ENCODE measurements at regions not wholly inside any gene's neighbourhood (a gene's known extent, or its start where the extent isn't known, plus 50 kb on each side); places are given as distances from the start of the nearest gene placed in this dataset.
"Not testable (repeated sequence)": the region's sequence is repeated elsewhere in the genome, so short reads cannot be mapped to it uniquely, and the experiment has no call there.

DNA sequence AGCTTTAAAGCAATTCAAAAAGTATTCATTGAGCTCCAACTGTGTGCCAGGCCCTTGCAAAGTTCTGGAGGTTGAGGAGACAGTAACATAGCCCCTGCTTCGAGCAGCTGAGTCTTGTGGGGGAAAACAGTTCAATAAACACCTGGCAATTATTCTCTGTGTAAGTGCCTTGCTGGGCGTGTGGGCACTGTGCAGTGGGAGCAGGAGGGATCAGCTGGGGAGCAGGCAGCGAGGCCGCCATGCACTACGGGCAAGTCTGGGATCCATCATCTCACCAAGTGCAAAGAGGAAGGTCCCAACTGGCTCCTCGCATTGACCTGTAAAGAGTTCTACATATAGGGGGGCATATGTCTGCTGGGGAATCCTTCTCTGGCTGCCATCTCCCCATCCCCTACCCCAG is 342.2 kb upstream of the HS6ST1 start:
- Histone ChIP-seq H3K4me1 (ENCODE audit: insufficient read depth, low read length) (peaks cover 4% of the 10 kb centered on the region; the same call in 1 of the 2 replicates), H3K27me3 (ENCODE audit: insufficient read depth, low read length) (no peaks in the 10 kb centered on the region), H3K9ac (ENCODE audit: low read depth, low read length) (no peak overlapping the region), H3K9me3 (ENCODE audit: insufficient read depth, low read depth, low read length) (no peaks in the 10 kb centered on the region), H3K27ac (ENCODE audit: low read depth, low read length) (no peak overlapping the region), H3K36me3 (ENCODE audit: insufficient read depth, low read length) (no peaks in the 10 kb centered on the region), H3K4me3 (ENCODE audit: low read length) (no peak overlapping the region)
- WGBS = 92% methylated on average over 6 of the region's 6 CpGs

DNA sequence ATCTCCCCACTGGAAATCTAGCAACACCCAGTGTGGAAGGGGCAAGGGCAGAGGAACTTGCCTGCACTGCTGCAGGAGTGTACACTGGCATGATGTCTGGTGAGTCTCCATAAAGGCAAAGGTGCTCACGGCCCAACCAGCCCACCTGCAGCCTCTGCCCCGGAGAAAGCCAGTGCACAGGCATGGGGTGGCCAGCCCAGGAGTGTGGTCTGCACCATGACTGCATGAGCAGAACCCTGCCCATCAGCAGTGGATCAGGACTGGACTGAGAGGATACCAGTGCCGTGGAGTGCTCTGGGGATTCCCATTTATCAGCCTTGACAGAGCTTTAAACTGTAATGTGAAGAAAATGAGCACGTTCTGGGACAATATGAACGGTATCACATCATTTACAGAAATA is 342.6 kb upstream of the HS6ST1 start:
- Histone ChIP-seq H3K27ac (ENCODE audit: low read depth, low read length) (no peak overlapping the region), H3K9ac (ENCODE audit: low read depth, low read length) (no peak overlapping the region), H3K4me3 (ENCODE audit: low read length) (no peak overlapping the region), H3K4me1 (ENCODE audit: insufficient read depth, low read length) (peaks cover 4% of the 10 kb centered on the region; the same call in 1 of the 2 replicates), H3K9me3 (ENCODE audit: insufficient read depth, low read depth, low read length) (no peaks in the 10 kb centered on the region), H3K36me3 (ENCODE audit: insufficient read depth, low read length) (no peaks in the 10 kb centered on the region), H3K27me3 (ENCODE audit: insufficient read depth, low read length) (no peaks in the 10 kb centered on the region)
- WGBS = 89% methylated on average over 3 of the region's 5 CpGs

DNA sequence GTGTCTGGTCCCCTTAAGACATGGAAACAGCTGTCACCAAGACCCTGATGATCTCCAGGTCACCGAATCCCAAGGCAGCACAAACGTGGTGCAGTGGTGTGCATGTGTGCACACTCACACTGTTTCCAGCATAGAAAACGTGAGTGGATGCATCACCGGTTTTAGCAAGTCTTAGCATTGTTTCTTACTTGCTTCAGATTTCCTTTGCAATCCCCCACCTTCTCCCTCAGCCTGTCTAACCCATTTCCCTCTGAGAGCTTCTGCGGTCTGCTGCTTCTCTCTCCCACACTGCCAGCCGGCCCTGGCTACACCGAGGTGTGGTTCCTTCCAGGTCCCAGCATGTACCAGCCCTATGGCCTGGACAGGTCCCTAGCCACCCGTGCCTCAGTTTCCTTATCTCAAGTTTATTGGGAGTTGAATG is 343.4 kb upstream of the HS6ST1 start:
- Histone ChIP-seq H3K4me1 (ENCODE audit: insufficient read depth, low read length) (peaks cover 4% of the 10 kb centered on the region; the same call in 1 of the 2 replicates), H3K36me3 (ENCODE audit: insufficient read depth, low read length) (no peaks in the 10 kb centered on the region), H3K27me3 (ENCODE audit: insufficient read depth, low read length) (no peaks in the 10 kb centered on the region), H3K9me3 (ENCODE audit: insufficient read depth, low read depth, low read length) (no peaks in the 10 kb centered on the region), H3K4me3 (ENCODE audit: low read length) (no peak overlapping the region), H3K27ac (ENCODE audit: low read depth, low read length) (no peak overlapping the region), H3K9ac (ENCODE audit: low read depth, low read length) (no peak overlapping the region)
- 90% methylated on average over 8 of the region's 8 CpGs for WGBS

DNA sequence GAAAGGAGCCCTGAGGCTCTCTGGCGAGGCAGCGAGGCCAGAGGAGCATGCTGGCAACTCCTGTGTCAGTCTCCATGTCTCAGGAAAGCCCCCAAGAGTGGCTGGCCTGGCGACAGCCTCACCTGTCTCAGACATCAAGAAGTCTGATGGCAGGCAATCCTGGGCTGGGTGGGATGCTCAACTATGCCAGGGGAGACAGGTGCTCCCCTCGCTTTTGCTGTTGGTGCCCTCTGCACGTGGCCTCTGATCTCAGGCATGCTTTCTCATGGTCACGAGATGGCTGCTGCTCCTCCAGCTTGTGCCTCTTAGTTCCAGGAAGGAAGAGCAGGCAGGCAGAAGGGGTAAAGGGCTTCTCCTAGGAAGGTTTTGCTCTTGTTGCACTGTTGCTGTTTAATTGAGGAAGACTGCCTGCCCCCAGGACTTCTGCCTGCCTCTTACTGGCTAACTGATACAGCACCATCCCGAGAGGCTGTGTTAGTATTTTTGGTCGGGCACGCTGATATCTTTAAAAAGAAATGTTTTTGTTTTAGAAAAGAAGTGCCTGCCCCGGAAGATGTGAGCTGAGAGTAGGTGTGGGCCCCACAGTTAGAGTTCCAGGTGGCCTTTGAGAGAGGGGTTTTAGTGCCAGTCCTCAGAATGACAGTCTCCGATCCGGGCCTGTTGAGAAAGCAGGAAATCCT is 344.8 kb upstream of the HS6ST1 start:
- Histone ChIP-seq H3K9me3 (ENCODE audit: insufficient read depth, low read depth, low read length) (no peaks in the 10 kb centered on the region), H3K36me3 (ENCODE audit: insufficient read depth, low read length) (no peaks in the 10 kb centered on the region), H3K27ac (ENCODE audit: low read depth, low read length) (no peak overlapping the region), H3K4me3 (ENCODE audit: low read length) (no peak overlapping the region), H3K4me1 (ENCODE audit: insufficient read depth, low read length) (peaks cover 4% of the 10 kb centered on the region; the same call in 1 of the 2 replicates), H3K27me3 (ENCODE audit: insufficient read depth, low read length) (no peaks in the 10 kb centered on the region), H3K9ac (ENCODE audit: low read depth, low read length) (no peak overlapping the region)
- WGBS = 91% methylated on average over 12 of the region's 12 CpGs

DNA sequence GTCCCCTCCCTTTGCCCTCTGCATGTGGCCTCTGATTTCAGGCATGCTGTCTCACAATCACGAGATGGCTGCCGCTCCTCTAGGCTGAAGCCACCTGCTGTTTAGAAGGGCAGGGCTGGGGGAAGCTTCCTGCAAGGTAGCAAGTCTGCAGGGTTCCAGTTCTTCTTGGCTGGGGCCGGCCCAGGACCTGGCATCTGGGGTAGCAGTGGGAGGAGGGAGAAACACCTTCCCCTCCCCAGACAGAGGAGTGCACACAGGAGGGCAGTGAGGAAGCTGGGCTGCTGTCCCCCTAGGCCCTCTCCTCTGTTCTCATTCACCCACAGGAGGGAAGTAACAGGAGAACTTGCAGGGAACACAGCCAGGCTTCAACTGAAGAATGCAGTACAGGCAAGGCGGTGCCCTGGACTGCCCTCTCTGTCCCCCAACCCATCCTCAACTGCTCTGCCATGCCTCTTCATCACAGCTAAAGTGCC is 345.9 kb upstream of the HS6ST1 start:
- 30% methylated on average over 4 of the region's 4 CpGs for WGBS
- no peaks in the 10 kb centered on the region for H3K36me3 ChIP-seq (ENCODE audit: insufficient read depth, low read length)
- no peak overlapping the region for H3K4me3 ChIP-seq (ENCODE audit: low read length)
- H3K4me1 ChIP-seq (ENCODE audit: insufficient read depth, low read length) = peaks cover 4% of the 10 kb centered on the region; the same call in 1 of the 2 replicates
- no peaks in the 10 kb centered on the region for H3K27me3 ChIP-seq (ENCODE audit: insufficient read depth, low read length)
- no peak overlapping the region for H3K9ac ChIP-seq (ENCODE audit: low read depth, low read length)
- no peaks in the 10 kb centered on the region for H3K9me3 ChIP-seq (ENCODE audit: insufficient read depth, low read depth, low read length)
- H3K27ac ChIP-seq (ENCODE audit: low read depth, low read length) = peak overlapping the region; percentile 30; the same call in 1 of the 2 replicates

DNA sequence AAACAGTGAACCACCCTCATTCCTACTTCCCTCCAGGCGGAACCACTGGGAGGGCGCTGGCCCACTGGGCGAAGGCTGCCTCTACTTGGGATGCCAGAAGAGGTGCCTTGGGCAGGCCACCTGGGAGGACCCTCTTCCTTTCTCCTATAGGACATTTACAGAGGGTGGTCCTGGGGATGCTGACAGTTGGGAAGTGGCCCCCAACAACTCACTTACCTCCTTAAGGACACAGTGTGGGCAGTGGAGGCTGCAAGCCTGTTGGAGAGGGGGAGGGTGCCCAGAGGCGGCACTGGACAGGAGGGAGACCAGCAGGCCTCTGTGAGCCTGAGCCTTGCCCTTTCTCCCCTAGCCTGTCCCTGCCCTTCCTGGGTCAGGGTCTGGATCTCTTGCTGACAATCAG is 346.4 kb upstream of the HS6ST1 start:
- Histone ChIP-seq H3K36me3 (ENCODE audit: insufficient read depth, low read length) (no peaks in the 10 kb centered on the region), H3K4me3 (ENCODE audit: low read length) (no peak overlapping the region), H3K9ac (ENCODE audit: low read depth, low read length) (no peak overlapping the region), H3K27ac (ENCODE audit: low read depth, low read length) (no peak overlapping the region), H3K9me3 (ENCODE audit: insufficient read depth, low read depth, low read length) (no peaks in the 10 kb centered on the region), H3K27me3 (ENCODE audit: insufficient read depth, low read length) (no peaks in the 10 kb centered on the region), H3K4me1 (ENCODE audit: insufficient read depth, low read length) (peaks cover 4% of the 10 kb centered on the region; the same call in 1 of the 2 replicates)
- WGBS = 89% methylated on average over 4 of the region's 4 CpGs

DNA sequence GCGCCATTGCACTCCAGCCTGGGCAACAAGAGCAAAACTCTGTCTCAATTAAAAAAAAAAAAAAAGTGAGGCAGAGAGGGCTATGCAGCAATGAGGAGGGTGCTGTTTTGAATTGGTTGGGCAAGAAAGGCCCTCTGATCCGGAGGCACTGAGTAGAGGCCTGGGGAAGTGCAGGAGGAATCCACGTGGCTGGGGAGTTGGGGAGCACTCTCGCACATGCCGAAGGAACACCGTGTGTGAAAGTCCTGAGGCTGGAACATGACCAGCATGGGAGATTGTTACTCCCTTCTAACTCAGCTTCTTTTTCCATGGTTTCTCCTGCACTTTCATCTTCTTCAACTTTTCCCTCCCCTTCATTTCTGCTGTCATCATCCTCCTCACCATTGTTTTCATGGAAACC is 347.9 kb upstream of the HS6ST1 start:
- H3K9me3 ChIP-seq (ENCODE audit: insufficient read depth, low read depth, low read length) = no peaks in the 10 kb centered on the region
- 94% methylated on average over 6 of the region's 6 CpGs for WGBS

DNA sequence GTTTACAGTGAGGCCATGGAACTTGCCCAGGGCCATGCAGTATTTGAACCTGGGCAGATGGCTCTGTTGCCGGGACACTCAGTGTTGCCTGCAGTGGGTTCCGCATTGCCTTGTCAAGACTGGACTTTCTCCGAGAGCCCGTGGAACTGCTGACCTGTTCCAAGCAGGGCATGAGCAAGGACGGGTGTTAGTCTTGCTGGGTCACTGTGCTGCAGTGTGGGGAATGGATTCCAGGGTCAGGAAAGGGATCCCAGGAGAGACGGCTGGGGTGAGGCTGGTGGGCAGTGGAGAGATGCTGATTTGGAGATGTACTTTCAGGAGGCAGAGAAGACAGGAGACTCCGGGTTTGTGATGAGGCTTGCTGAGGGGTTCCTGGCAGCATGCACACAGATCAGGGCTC is 348.7 kb upstream of the HS6ST1 start:
- Histone ChIP-seq H3K4me3 (ENCODE audit: low read length) (no peak overlapping the region), H3K9ac (ENCODE audit: low read depth, low read length) (no peak overlapping the region), H3K36me3 (ENCODE audit: insufficient read depth, low read length) (no peaks in the 10 kb centered on the region), H3K27ac (ENCODE audit: low read depth, low read length) (no peak overlapping the region), H3K4me1 (ENCODE audit: insufficient read depth, low read length) (peaks cover 4% of the 10 kb centered on the region; the same call in 1 of the 2 replicates), H3K27me3 (ENCODE audit: insufficient read depth, low read length) (no peaks in the 10 kb centered on the region), H3K9me3 (ENCODE audit: insufficient read depth, low read depth, low read length) (no peaks in the 10 kb centered on the region)
- WGBS = 95% methylated on average over 7 of the region's 7 CpGs

More for the DNA sequence above, 347.9 kb upstream of the HS6ST1 start:
- Histone ChIP-seq H3K36me3 (ENCODE audit: insufficient read depth, low read length) (no peaks in the 10 kb centered on the region), H3K27ac (ENCODE audit: low read depth, low read length) (no peak overlapping the region), H3K27me3 (ENCODE audit: insufficient read depth, low read length) (no peaks in the 10 kb centered on the region), H3K4me3 (ENCODE audit: low read length) (no peak overlapping the region), H3K4me1 (ENCODE audit: insufficient read depth, low read length) (peaks cover 4% of the 10 kb centered on the region; the same call in 1 of the 2 replicates), H3K9ac (ENCODE audit: low read depth, low read length) (no peak overlapping the region)

DNA sequence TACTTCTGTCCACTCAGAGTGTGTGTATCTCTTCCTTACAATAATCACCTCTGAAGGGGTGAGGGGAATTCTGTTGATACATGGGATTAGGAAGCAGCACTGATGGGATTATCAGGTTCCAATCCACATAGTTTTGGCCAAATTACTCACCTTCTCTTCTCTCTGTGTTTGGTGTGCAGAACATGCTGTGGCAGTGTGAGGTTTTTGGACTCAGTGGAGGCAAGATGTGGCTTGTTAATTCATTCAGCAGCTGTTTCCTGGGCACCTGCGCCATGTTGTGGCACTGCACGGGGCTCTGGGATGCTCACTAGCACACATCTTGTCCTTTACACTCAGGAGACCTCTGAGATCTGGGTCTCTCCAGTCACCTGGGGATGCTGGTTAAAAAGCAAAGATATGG is 350.3 kb upstream of the HS6ST1 start:
- 90% methylated on average over 2 of the region's 2 CpGs for WGBS
- H3K27ac ChIP-seq (ENCODE audit: low read depth, low read length) = no peak overlapping the region
- H3K4me1 ChIP-seq (ENCODE audit: insufficient read depth, low read length) = peaks cover 4% of the 10 kb centered on the region; the same call in 1 of the 2 replicates
- no peaks in the 10 kb centered on the region for H3K27me3 ChIP-seq (ENCODE audit: insufficient read depth, low read length)
- no peaks in the 10 kb centered on the region for H3K36me3 ChIP-seq (ENCODE audit: insufficient read depth, low read length)
- 0 out of 2 replicates have a peak, but pooled peaks cover 6% of the 10 kb centered on the region for H3K9me3 ChIP-seq (ENCODE audit: insufficient read depth, low read depth, low read length)
- no peak overlapping the region for H3K4me3 ChIP-seq (ENCODE audit: low read length)
- no peak overlapping the region for H3K9ac ChIP-seq (ENCODE audit: low read depth, low read length)

DNA sequence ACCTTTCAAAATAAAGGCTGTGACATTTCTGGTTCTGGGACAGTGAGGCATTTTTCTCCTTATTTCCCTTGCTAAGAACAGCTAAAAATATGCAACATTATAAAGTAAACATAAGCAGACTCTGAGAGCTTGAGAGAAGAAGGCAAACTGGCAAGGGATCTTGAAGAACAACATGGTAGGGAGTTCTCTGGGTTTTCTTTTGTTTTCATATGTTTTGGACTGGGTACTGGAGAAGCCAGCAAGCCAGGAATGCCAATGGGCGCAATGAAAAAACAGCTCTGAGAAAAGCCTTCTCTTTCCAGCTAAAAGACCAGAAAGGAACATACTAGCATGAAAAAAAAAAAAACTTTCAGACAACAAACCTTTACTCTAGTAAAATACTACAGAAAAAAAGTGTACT is 351.4 kb upstream of the HS6ST1 start:
- no peak overlapping the region for H3K9ac ChIP-seq (ENCODE audit: low read depth, low read length)
- H3K4me1 ChIP-seq (ENCODE audit: insufficient read depth, low read length) = no peaks in the 10 kb centered on the region
- no peak overlapping the region for H3K27ac ChIP-seq (ENCODE audit: low read depth, low read length)
- H3K4me3 ChIP-seq (ENCODE audit: low read length) = no peak overlapping the region
- 100% methylated on average over 1 of the region's 1 CpG for WGBS
- no peaks in the 10 kb centered on the region for H3K27me3 ChIP-seq (ENCODE audit: insufficient read depth, low read length)
- H3K9me3 ChIP-seq (ENCODE audit: insufficient read depth, low read depth, low read length) = peaks cover 8% of the 10 kb centered on the region; the same call in 1 of the 2 replicates
- H3K36me3 ChIP-seq (ENCODE audit: insufficient read depth, low read length) = no peaks in the 10 kb centered on the region

DNA sequence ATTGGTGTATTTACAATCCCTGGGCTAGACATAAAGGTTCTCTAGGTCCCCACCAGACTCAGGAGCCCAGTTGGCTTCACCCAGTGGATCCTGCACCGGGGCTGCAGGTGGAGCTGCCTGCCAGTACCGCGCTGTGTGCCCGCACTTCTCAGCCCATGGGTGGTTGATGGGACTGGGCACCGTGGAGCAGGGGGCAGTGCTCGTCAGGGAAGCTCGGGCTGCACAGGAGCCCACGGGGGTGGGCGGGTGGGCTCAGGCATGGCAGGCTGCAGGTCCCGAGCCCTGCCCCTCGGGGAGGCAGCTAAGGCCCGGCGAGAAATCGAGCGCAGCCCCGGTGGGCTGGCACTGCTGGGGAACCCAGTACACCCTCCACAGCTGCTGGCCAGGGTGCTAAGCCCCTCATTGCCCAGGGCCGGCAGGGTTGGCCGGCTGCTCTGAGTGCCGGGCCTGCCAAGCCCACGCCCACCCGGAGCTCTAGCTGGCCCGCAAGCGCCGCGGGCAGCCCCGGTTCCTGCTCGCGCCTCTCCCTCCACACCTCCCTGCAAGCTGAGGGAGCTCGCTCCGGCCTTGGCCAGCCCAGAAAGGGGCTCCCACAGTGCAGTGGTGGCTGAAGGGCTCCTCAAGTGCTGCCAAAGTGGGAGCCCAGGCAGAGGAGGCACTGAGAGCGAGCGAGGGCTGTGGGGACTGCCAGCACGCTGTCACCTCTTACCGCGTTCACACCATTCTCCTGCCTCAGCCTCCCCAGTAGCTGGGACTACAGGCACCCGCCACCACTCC is 353.5 kb upstream of the HS6ST1 start:
- H3K27ac ChIP-seq (ENCODE audit: low read depth, low read length); H3K27me3 ChIP-seq (ENCODE audit: insufficient read depth, low read length); H3K9ac ChIP-seq (ENCODE audit: low read depth, low read length); H3K4me1 ChIP-seq (ENCODE audit: insufficient read depth, low read length); H3K4me3 ChIP-seq (ENCODE audit: low read length); H3K36me3 ChIP-seq (ENCODE audit: insufficient read depth, low read length); H3K9me3 ChIP-seq (ENCODE audit: insufficient read depth, low read depth, low read length): not testable (repeated sequence)
- WGBS = 97% methylated on average over 36 of the region's 36 CpGs
